ENCODE measurements at regions not wholly inside any gene's neighbourhood (a gene's known extent, or its start where the extent isn't known, plus 50 kb on each side); places are given as distances from the start of the nearest gene placed in this dataset.
"Not testable (repeated sequence)": the region's sequence is repeated elsewhere in the genome, so short reads cannot be mapped to it uniquely, and the experiment has no call there.

- Histone ChIP-seq H3K4me1 (ENCODE audit: insufficient read depth, low read length) (no peaks in the 10 kb centered on the region), H3K27me3 (ENCODE audit: control insufficient read depth in 1 of 2, insufficient read depth in 2 of 2, low read length in 2 of 2) (no peaks in the 10 kb centered on the region), H3K4me3 (ENCODE audit: low read length) (no peak overlapping the region), H3K9me3 (ENCODE audit: control insufficient read depth in 1 of 2, insufficient read depth in 1 of 2, low read length in 2 of 2) (peaks cover 7% of the 10 kb centered on the region in 2 experiments), H3K27ac (ENCODE audit: low read depth in 1 of 2, low read length in 2 of 2) (no peak overlapping the region), H3K36me3 (ENCODE audit: insufficient read depth, low read length) (no peaks in the 10 kb centered on the region)
- Mint-ChIP-seq H3K4me1 (ENCODE audit: low read depth) (no peaks in the 10 kb centered on the region), H3K9me3 (peaks cover 22% of the 10 kb centered on the region), H3K36me3 (ENCODE audit: low read depth) (no peaks in the 10 kb centered on the region), H3K27me3 (no peaks in the 10 kb centered on the region), H3K4me3 (no peak overlapping the region), H3K27ac (no peak overlapping the region)
- no peak for DNase-seq
- ChIA-PET CTCF (no interaction called here), POLR2A (no interaction called here)
- intact Hi-C loops (cut with DNase I, micrococcal nuclease) = no loop called here
- TF ChIP-seq CTCF (IDR thresholded peaks at IDR 0.05) = no peak
- no peak for ATAC-seq (ENCODE audit: poor library complexity)
These were observed 1195.2 kb downstream of the TECRL start for GRCh38 chr4:63214076-63214475.

GRCh38 chr4:63211776-63212479 is 1197.3 kb downstream of the TECRL start:
- no peaks in the 10 kb centered on the region for H3K36me3 ChIP-seq (ENCODE audit: insufficient read depth, low read length)
- no peak overlapping the region for H3K4me3 Mint-ChIP-seq
- CTCF ChIA-PET = no interaction called here
- H3K36me3 Mint-ChIP-seq (ENCODE audit: low read depth) = no peaks in the 10 kb centered on the region
- H3K4me1 Mint-ChIP-seq (ENCODE audit: low read depth) = no peaks in the 10 kb centered on the region
- no peak overlapping the region for H3K27ac Mint-ChIP-seq
- H3K27me3 Mint-ChIP-seq = no peaks in the 10 kb centered on the region
- ATAC-seq (ENCODE audit: poor library complexity) (no peak), DNase-seq (no peak)
- POLR2A ChIA-PET = no interaction called here
- peaks cover 0 to 4% of the 10 kb centered on the region in 2 experiments for H3K9me3 ChIP-seq (ENCODE audit: control insufficient read depth in 1 of 2, insufficient read depth in 1 of 2, low read length in 2 of 2)
- intact Hi-C loops (cut with DNase I, micrococcal nuclease) = no loop called here
- no peak overlapping the region for H3K27ac ChIP-seq (ENCODE audit: low read depth in 1 of 2, low read length in 2 of 2)
- H3K27me3 ChIP-seq (ENCODE audit: control insufficient read depth in 1 of 2, insufficient read depth in 2 of 2, low read length in 2 of 2) = no peaks in the 10 kb centered on the region
- peaks cover 18% of the 10 kb centered on the region for H3K9me3 Mint-ChIP-seq
- H3K4me3 ChIP-seq (ENCODE audit: low read length) = no peak overlapping the region
- H3K4me1 ChIP-seq (ENCODE audit: insufficient read depth, low read length) = no peaks in the 10 kb centered on the region
- TF ChIP-seq CTCF (IDR thresholded peaks at IDR 0.05) = no peak

GRCh38 chr4:63211375-63211774 is 1197.9 kb downstream of the TECRL start:
- H3K4me3 Mint-ChIP-seq = no peak overlapping the region
- ChIA-PET POLR2A (no interaction called here), CTCF (no interaction called here)
- no peak for DNase-seq
- H3K9me3 Mint-ChIP-seq = peaks cover 15% of the 10 kb centered on the region
- no peaks in the 10 kb centered on the region for H3K36me3 ChIP-seq (ENCODE audit: insufficient read depth, low read length)
- no peaks in the 10 kb centered on the region for H3K27me3 Mint-ChIP-seq
- intact Hi-C loops (cut with DNase I, micrococcal nuclease) = no loop called here
- H3K4me1 Mint-ChIP-seq (ENCODE audit: low read depth) = no peaks in the 10 kb centered on the region
- ATAC-seq (ENCODE audit: poor library complexity) = no peak
- no peaks in the 10 kb centered on the region for H3K4me1 ChIP-seq (ENCODE audit: insufficient read depth, low read length)
- H3K27me3 ChIP-seq (ENCODE audit: control insufficient read depth in 1 of 2, insufficient read depth in 2 of 2, low read length in 2 of 2) = no peaks in the 10 kb centered on the region
- no peak overlapping the region for H3K27ac Mint-ChIP-seq
- H3K27ac ChIP-seq (ENCODE audit: low read depth in 1 of 2, low read length in 2 of 2) = no peak overlapping the region
- peaks cover 0 to 4% of the 10 kb centered on the region in 2 experiments for H3K9me3 ChIP-seq (ENCODE audit: control insufficient read depth in 1 of 2, insufficient read depth in 1 of 2, low read length in 2 of 2)
- no peak overlapping the region for H3K4me3 ChIP-seq (ENCODE audit: low read length)
- no peaks in the 10 kb centered on the region for H3K36me3 Mint-ChIP-seq (ENCODE audit: low read depth)
- TF ChIP-seq CTCF (IDR thresholded peaks at IDR 0.05) = no peak

GRCh38 chr4:63193029-63193428 is 1216.2 kb downstream of the TECRL start:
- H3K36me3 ChIP-seq (ENCODE audit: insufficient read depth, low read length); H3K9me3 Mint-ChIP-seq; POLR2A ChIA-PET; H3K4me1 ChIP-seq (ENCODE audit: insufficient read depth, low read length); intact Hi-C loops (cut with DNase I, micrococcal nuclease); H3K27ac ChIP-seq (ENCODE audit: low read depth in 1 of 2, low read length in 2 of 2); H3K4me3 ChIP-seq (ENCODE audit: low read length); H3K4me1 Mint-ChIP-seq (ENCODE audit: low read depth); H3K27me3 Mint-ChIP-seq; H3K36me3 Mint-ChIP-seq (ENCODE audit: low read depth); H3K4me3 Mint-ChIP-seq; H3K27me3 ChIP-seq (ENCODE audit: control insufficient read depth in 1 of 2, insufficient read depth in 2 of 2, low read length in 2 of 2); H3K9me3 ChIP-seq (ENCODE audit: control insufficient read depth in 1 of 2, insufficient read depth in 1 of 2, low read length in 2 of 2); ATAC-seq (ENCODE audit: poor library complexity); H3K27ac Mint-ChIP-seq; CTCF ChIA-PET; DNase-seq: not testable (repeated sequence)

All from CD4-positive, alpha-beta T cell (primary cell).